GM13976 (cell line): ENCODE measurements at regions not wholly inside any gene's neighbourhood (a gene's known extent, or its start where the extent isn't known, plus 50 kb on each side); places are given as distances from the start of the nearest gene placed in this dataset.

ENCODE experiments used
- DNase-seq: peaks from one replicate; pipeline ENCODE4 v3.0.0; 2012; ENCODE audit warnings: low spot score
- in situ Hi-C: fragments of 300-500 bp; cut with MboI; formaldehyde crosslinking; loops from one replicate; pipeline ENCODE4 v1.12.0; 2022; ENCODE audit warnings: low sequenced_read_pairs, mixed read lengths, inconsistent platforms; ENCODE audit not compliant: unreplicated experiment
- TF ChIP-seq, protein P1 (sequence below): IDR thresholded peaks from 2 replicates; pipeline ENCODE4 v1.5.1; 2012; ENCODE audit warnings: borderline replicate concordance, mild to moderate bottlenecking; ENCODE audit not compliant: insufficient read depth; ENCODE audit errors: extremely low read depth, missing control alignments, control extremely low read depth

DNA sequence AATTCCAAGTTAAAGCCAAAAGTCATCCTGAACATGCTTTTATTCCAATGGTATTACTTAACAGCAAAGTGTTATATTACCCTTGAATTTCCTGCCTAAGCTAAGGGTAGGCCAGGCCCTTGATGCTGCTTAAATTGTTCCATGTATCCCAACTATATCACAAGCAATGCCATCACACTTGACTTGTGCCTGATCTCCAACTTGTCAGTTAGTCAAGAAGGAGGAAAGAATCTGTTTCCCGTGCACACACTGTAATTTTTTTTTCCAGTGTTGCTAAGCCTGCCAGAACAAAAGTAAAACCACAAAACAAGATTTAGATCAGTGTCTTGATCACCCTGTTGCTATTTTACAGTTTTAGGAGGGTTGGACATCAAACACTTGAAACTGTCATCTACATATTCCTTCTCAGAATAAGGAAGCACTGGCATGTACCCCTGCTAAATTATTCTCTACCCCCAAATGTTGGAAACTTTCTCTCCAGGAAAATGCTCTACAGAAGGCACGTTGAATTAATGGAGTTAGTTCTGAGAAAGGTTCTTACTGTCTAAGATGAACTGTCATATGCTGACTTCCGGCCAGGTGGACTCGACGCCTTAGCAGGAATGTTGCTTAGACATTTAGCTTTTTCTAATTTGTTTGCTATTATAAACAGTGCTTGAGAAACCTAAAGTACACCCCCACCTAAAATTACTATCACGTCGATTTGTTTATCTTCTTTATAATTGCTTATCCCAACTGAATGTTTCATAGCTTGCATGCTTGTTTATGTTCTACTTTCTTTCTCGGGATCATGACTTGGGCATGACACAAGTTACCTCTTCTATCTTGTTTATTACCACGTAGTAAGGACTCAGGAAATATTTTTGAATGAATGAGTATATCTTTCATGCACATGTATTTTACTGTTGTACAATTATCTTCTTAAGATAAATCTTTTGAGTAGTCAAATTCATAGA, 105.5 kb upstream of the ZNF438 start:
- TF ChIP-seq, protein P1, sequence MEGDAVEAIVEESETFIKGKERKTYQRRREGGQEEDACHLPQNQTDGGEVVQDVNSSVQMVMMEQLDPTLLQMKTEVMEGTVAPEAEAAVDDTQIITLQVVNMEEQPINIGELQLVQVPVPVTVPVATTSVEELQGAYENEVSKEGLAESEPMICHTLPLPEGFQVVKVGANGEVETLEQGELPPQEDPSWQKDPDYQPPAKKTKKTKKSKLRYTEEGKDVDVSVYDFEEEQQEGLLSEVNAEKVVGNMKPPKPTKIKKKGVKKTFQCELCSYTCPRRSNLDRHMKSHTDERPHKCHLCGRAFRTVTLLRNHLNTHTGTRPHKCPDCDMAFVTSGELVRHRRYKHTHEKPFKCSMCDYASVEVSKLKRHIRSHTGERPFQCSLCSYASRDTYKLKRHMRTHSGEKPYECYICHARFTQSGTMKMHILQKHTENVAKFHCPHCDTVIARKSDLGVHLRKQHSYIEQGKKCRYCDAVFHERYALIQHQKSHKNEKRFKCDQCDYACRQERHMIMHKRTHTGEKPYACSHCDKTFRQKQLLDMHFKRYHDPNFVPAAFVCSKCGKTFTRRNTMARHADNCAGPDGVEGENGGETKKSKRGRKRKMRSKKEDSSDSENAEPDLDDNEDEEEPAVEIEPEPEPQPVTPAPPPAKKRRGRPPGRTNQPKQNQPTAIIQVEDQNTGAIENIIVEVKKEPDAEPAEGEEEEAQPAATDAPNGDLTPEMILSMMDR = no peak
- DNase-seq = no peak
- in situ Hi-C loops = no loop called here

DNA sequence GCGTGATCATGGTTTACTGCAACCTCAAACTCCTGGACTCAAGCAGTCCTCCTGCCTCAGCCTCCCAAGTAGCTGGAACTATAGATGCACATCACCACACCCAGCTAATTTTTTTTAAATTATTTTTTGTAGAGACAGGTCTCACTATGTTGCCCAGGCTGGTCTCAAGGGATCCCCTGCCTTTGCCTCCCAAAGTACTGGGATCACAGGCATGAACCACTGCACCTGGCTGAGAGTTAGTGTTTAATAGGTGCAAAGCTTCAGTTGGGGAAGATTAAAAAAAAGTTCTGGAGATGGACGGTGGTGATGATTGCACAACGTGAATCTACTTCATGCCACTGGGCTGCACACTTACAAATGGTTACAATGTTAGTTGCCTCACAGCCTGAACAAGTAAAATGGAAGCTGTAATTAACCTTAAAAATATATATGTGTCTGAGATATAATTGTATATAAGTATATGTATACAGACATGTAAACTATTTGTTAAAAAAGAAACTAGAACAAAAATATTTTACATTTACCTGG, 106.4 kb upstream of the ZNF438 start:
- in situ Hi-C loops = no loop called here
- DNase-seq = no peak

DNA sequence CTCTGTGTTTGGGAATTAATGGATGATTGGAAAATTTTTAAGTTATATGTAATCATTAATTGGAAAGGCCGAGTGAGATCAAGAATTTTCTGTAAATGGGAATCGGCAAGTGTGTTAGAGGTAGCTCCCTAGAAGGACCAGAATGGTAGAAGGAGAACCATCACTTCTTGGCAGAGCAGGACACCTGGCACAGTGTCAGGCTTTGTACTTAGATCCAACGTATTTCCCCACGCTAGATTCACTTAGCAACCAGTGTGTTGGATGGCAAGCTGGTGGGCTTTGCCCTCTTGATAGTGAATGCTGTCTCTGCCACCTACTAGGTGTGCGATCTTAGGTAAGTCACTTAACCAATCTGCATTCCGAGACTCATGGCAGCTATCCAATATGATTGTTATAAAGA, 107.8 kb upstream of the ZNF438 start:
- no peak for DNase-seq
- in situ Hi-C loops = no loop called here
- TF ChIP-seq, protein P1 = no peak

More for the DNA sequence above, 106.4 kb upstream of the ZNF438 start:
- TF ChIP-seq, protein P1 = no peak

DNA sequence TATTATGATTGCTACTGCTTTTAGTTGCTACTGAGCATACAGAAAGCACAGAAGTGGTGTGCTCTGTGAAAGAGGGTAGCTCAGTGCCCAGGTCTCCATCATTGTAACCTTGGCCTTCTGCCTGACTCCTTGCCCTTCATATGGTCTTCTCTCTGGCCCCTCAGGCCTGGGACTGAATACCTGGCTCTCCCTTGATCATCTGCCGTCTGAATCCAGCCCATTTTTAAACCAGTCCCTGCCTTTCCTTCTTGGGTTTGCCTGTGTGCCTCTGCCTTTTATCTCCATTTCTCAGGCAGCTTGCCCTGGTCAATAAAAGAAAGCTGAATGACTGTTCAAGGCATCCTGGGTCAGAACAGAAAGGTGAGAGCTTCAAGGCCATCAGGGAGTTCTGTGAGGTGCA, 109.1 kb upstream of the ZNF438 start:
- DNase-seq = no peak
- TF ChIP-seq, protein P1 = no peak
- in situ Hi-C loops = no loop called here

DNA sequence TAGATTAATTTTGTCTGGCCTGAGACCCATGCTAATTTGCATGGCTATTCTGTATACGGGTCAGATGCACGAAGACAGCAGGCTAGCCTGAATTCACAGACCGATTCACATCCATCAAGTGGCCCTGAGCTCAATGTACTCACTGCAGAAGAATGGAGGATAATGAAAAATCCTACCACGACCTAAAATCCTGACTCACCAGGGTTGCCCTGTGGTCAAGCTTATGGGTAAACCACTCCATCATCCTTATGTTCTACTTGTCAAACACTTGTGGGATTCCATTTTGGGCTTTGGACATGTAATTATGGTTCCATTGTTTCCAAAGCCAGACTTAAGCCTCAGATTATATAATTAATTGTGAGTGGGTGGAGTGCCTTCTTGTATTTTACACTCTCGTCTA, 110.4 kb upstream of the ZNF438 start:
- TF ChIP-seq, protein P1 = no peak
- in situ Hi-C loops = no loop called here
- no peak for DNase-seq

DNA sequence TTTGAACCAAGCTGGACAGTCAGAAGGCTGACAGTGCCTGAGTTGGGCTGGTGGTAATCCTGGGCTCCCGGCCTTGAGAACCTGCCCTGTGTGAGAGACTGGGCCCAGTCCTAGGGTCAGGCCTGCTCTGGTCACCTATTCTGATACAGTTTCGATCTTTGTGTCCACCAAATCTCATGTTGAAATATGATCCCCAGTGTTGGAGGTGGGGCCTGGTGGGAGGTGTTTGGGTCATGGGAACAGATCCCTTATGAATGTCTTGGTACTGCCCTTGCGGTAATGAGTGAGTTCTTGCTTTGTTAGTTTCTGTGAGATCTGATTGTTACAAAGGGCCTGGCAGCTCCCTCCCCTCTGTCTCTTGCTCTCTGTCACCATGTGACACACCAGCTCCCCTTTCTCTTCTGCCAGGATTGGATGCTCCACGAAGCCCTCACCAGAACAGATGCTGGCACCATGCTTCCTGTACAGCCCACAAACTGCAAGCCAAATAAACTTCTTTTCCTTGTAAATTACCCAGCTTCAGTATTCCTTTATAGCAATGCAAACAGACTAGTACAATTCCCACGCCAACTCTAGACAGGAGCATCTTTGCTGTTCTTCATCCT, 111.8 kb upstream of the ZNF438 start:
- in situ Hi-C loops = no loop called here
- DNase-seq = no peak
- TF ChIP-seq, protein P1 = no peak
